NCI-H82 treated with DMSO at 0.1 percent for 48 hours (cell line): ENCODE measurements at regions not wholly inside any gene's neighbourhood (a gene's known extent, or its start where the extent isn't known, plus 50 kb on each side); places are given as distances from the start of the nearest gene placed in this dataset.

ENCODE experiments used
- DNase-seq: peaks from one replicate; lab custom pipeline; 2025; ENCODE audit not compliant: unreplicated experiment; lab: John Stamatoyannopoulos, UW

DNA sequence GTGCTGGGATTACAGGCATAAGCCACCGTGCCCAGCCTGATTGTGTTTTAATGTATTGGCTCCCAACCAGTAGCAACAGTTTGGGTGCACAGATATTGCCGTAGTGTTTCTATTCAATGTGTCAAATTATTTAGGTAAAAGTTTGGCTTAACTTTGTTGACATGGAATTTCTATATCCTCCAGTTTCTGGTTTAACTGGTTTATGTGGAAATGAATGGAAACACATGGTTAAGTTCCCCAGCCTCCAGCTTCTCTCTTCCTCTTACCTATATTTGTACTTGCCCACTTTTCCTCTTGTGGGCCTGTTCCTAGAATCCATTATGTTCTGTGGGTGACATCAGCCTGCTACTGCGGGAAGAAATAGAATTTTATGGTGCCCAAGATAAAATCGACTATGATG is 53.9 kb upstream of the ESR1 start:
- no peak for DNase-seq

DNA sequence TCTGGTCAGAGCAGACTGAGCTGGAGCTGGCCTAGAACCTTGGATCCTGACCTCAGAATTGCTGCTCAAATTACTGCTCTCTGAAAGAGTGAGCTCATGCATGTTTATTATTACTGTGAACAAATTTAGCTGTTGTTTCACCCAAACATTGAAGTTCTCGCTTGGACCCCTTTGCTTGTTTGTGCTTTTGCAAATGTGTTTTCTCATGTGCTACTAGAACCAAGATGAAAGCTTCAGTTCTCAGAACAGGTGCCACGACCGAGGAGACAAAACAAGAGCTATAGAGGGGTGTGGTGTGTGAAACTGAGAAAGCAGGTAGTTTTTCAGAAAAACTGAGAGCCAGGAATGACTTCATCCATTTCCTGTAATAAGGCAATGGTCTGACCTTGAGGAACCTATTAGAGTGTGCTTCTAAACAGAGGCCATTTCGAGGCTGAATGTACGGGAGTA is 50.0 kb upstream of the ESR1 start:
- DNase-seq = no peak
